NCI-H2227 treated with DMSO at 0.1 percent for 48 hours (cell line): ENCODE measurements at regions not wholly inside any gene's neighbourhood (a gene's known extent, or its start where the extent isn't known, plus 50 kb on each side); places are given as distances from the start of the nearest gene placed in this dataset.

Experiments
- DNase-seq: peaks from one replicate; lab custom pipeline; 2025; lab: John Stamatoyannopoulos, UW

- DNase-seq: no peak
These were observed 274.5 kb upstream of the SOX5 start for GRCh38 chr12:24223926-24224325.

GRCh38 chr12:24222968-24223367 lies 273.5 kb upstream of the SOX5 start:
- no peak for DNase-seq

DNA sequence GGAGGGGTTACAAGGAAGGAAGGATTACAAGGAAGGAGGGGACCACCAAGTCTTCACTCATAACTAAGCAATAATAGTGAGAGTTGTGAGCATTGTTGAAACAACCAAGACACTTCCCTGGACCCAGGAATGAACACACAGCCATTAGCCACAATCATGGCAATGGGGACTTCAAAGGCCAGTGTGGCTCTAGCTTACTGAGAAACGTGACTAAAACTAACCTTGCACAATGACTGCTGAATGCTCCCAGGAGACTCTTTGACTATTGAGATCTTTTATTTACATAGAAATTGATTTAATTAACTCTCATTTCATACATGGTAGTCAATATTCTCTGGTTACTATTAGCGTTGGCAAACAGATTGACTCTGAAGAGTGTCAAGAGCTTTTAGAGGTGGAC lies 263.0 kb upstream of the SOX5 start:
- DNase-seq: no peak

- no peak for DNase-seq
These were observed 257.2 kb upstream of the SOX5 start for GRCh38 chr12:24206621-24207020.

DNA sequence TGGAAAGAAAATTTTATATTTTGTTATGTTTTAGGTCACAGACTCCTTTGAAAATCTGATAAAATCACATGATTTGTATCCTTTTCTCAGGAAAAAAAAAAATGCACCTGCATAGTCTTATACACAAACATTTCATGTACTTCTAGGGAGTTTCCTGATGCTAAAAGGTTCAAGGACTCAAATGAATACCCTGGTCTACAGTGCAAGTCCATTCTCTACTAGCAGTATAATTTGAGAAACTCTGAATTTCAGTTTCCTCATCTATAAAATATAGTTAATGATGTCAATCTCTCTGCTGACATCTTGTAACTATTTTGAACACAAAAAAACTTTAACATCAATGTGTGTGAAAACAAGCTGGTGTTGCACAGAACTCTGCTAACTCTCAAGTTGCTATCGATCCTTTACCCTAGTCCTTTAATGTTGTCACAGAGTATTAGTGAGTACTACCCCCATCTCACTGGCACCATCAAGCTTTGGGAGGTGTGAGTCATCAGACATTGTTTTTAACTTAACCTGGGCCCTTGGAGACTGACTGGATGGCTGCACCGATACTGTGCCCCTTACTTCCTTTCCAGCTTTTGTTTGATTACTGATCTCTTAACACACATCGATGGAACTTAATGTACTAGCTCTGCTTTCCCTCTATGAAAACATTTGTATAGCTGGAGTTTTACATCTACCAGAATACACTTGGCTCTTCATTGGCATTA lies 251.9 kb upstream of the SOX5 start:
- DNase-seq: no peak

DNA sequence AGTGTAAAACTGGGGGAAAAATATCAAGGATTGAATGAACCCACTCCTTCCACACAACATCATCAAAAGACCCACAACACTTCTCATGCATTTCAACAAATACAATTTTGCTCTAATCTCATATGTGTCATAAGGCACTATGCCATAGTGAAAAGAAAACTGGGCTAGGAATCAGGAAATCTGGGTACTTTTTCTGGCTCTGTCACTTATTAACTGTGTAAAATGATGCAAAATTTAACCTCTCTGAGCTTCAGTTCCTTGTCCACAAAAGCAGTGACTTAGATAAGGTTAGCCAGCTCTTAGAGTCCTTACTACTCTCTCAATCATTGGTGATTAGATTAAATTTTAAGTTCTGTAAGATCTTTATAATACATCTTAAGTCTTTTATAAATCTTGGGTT lies 250.5 kb upstream of the SOX5 start:
- no peak for DNase-seq

DNA sequence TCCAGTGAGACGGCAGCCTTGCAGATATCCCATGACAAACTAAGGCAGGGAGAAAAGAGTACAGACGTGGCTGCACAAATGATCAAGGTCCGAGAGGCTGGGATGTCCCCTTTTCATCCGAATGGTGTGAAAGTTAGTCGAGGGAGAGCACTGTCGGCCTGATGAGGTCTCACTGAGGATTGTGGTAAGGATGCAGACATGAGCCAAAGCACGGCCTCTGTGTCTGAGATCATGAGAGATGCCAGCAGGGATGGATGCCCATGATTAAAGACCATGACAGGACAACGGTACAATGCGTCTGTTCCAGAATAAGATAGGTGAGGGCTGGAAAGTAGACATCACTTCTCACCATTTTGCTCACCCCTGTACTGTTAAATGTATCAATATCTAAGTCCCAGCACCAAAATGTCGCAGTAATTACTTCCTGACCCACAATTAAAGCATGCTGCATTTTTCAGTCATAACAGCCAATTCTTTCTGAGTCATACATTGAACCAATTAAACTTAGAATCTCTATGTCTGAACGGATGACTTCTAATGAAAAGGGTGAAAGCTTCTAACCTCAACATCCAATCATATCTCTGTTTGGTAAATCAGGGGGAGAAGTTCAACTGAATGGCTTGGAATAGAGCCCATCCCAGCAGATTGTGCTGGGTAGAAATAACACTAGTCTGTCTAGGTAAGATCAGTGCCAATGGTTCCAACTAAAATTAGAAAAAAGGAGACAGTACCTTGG lies 249.6 kb upstream of the SOX5 start:
- no peak for DNase-seq

DNA sequence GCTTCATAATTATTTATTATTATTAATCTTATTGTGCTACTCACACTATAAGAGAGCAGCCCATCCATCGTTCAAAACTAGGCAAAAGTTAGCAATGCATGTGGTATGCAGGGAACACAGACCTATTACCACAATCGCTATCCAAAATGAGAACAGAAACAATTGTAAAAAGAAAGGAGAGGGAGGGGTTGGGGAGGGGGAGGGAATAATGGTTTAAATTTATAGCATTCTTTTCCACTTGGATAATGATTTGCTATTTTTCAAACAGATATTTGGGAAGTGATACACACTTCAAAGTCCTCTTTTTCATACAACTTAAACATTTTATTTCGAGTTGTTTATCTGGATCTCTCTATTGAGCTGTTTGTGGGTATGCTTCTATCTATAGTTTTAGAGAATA lies 248.6 kb upstream of the SOX5 start:
- DNase-seq: no peak

- DNase-seq: no peak
These were observed 248.1 kb upstream of the SOX5 start for GRCh38 chr12:24197532-24197931.

GRCh38 chr12:24195063-24195462 lies 245.6 kb upstream of the SOX5 start:
- no peak for DNase-seq

DNA sequence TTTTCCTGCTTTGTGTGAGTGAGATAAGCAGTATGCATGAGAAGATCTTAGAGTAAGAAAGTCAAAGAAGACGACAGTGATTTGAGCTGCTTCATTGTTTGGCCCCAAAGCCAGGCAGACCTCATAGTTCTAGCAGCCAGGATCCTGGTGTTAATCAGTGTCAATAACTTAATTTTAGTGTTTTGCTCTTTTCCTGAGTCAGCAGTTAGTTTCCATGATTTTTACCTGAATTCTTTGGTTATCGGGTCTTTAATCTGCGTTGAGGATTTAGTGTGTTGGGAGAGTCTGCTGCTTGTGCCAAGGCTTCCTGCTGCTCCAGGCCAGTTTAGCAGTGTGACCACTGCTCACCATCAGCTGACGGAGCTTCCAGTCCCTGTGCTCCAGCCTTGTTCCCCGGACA lies 241.6 kb upstream of the SOX5 start:
- no peak for DNase-seq

GRCh38 chr12:24185782-24186181 lies 236.3 kb upstream of the SOX5 start:
- no peak for DNase-seq

GRCh38 chr12:24177889-24178288 lies 228.4 kb upstream of the SOX5 start:
- DNase-seq: no peak

DNA sequence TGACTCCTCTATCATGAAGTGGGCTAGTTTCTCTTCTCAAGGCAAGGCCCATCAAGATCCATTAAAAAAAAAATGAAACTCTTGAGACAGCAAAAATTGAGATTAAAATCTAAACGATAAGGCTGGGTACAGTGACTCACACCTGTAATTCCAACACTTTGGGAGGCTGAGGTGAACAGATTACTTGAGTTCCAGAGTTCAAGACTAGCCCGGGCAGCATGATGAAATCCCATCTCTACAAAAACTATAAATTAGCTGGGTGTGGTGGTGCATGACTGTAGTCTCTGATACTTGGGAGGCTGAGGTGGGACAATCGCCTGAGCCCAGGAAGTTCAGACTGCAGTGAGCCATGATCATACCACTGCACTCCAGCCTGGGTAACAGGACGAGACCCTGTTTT lies 226.5 kb upstream of the SOX5 start:
- no peak for DNase-seq

DNA sequence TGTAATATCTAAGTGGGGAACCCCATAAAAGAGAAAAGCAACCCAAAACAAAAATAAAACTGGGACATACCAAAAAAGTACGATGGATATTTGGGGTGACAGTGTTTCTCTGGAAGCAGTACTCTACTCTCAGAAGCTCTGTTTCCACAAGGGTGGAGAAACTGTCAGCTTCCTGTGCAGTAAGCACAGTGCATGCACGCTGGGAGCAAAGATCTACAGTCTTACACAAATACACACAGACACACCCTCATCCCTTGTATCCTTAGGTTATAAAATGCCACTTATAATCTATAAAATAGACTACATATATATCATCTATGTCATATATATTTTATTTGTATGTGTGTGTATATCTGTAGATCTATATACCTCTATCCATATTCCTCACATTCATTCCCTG lies 225.8 kb upstream of the SOX5 start:
- DNase-seq: no peak

GRCh38 chr12:24173067-24173466 lies 223.6 kb upstream of the SOX5 start:
- peak; percentile 75 for DNase-seq

DNA sequence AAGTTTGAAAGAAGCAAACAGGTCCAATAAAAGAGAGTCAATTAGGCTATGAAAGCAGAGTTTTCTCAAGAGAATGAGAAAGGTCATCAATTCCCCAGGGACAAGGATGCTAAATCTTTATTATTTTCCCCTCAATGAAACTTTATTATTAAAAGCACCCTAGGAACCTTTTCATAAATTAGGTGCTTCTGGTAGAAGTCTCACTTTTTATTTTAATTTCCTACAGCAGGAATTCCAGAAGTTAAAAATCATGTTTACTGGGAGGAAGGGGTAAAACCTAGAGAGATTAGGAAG lies 223.2 kb upstream of the SOX5 start:
- DNase-seq: no peak

GRCh38 chr12:24172031-24172772 lies 222.7 kb upstream of the SOX5 start:
- DNase-seq: no peak

DNA sequence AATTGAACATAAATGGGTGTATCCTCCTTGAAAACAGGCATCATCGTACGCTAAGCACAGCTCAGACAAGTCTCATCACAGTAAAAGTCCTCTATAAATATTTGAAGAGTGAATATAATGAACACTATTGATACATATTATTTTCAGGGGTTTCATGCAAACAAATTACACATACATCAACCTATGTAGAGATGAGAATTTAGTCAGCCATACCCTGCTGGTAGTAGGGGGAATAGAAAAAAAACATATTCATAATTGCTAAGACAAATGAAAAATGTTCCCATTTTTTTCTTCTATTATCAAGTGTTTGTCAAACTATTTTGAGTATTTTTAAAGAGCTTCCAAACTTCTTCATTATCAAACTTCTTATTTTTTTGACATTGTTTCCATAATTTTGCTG lies 205.6 kb upstream of the SOX5 start:
- DNase-seq: no peak

DNA sequence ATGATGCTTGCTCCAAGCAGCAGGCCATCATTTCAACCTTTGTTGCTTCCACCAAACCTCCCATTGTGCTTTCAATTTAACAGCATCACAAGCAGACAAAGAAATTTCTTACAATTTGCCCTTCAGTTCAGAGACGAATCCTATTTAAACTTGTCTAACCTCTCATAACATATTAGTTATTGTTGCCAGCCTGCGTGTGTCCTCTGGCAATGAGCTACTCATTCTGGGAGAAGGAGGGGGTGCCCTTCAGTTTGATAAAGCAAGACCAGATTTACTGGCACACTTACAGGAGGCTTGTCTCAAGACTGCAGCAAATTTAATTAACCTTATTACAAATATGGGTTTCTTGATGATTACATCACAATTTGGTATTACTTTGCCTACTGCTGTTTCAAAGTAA lies 203.6 kb upstream of the SOX5 start:
- no peak for DNase-seq

GRCh38 chr12:24152270-24152669 lies 202.8 kb upstream of the SOX5 start:
- no peak for DNase-seq

DNA sequence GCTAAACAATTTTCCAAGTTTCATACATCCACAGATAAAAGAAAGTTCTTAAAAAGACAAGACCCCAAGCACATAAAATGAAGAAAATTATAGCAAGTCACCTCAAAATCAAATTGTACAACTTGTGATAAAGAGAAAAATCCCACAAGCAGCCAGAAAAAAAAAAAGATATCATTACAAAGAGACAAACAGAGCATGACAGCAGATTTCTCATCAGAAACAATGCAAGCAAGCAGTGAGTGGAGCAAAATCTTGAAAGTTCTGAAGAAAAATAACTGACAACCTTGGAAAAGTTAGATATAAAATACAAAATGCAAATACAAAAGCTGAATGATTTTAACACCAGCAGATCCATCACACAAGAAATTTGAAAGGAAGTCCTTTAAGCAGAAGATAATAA lies 194.5 kb upstream of the SOX5 start:
- no peak for DNase-seq

GRCh38 chr12:24139035-24139434 lies 189.6 kb upstream of the SOX5 start:
- DNase-seq: no peak
